ENCODE measurements at regions not wholly inside any gene's neighbourhood (a gene's known extent, or its start where the extent isn't known, plus 50 kb on each side); places are given as distances from the start of the nearest gene placed in this dataset.

GRCh38 chr12:24095245-24095644, 145.8 kb upstream of the SOX5 start:
- TF ChIP-seq CTCF (optimal IDR thresholded peaks at IDR 0.05 in 1 of 3, IDR thresholded peaks at IDR 0.05 in 1 of 3, conservative IDR thresholded peaks at IDR 0.05 in 1 of 3; ENCODE audit: extremely low read depth in 1 of 3, insufficient read depth in 2 of 3, low read length in 3 of 3) (no peak), EZH2 (IDR thresholded peaks at IDR 0.05; ENCODE audit: low read length) (no peak)

Measured in keratinocyte (primary cell).